Superior temporal gyrus (tissue), 1 donor: ENCODE measurements at regions not wholly inside any gene's neighbourhood (a gene's known extent, or its start where the extent isn't known, plus 50 kb on each side); places are given as distances from the start of the nearest gene placed in this dataset.
A peak's percentile ranks its signal among the peaks of the same experiment; 100 is the strongest.
"Not testable (repeated sequence)": the region's sequence is repeated elsewhere in the genome, so short reads cannot be mapped to it uniquely, and the experiment has no call there.

Source experiments
- DNase-seq: peaks from one replicate; pipeline ENCODE4 v3.0.0-alpha.2; 2016; ENCODE audit errors: extremely low spot score

- no peak for DNase-seq
These were observed 329.5 kb downstream of the ICE1 start for GRCh38 chr5:5751987-5752386.

GRCh38 chr5:5751498-5751897, 329.0 kb downstream of the ICE1 start:
- no peak for DNase-seq

GRCh38 chr5:5741418-5741817, 318.9 kb downstream of the ICE1 start:
- no peak for DNase-seq

GRCh38 chr5:5739490-5739945, 317.0 kb downstream of the ICE1 start:
- DNase-seq, result no peak

- no peak for DNase-seq
These were observed 316.5 kb downstream of the ICE1 start for GRCh38 chr5:5738797-5739489.

- DNase-seq, result no peak
These were observed 313.5 kb downstream of the ICE1 start for GRCh38 chr5:5736007-5736406.

GRCh38 chr5:5733058-5733457, 310.6 kb downstream of the ICE1 start:
- DNase-seq, result not testable (repeated sequence)

- DNase-seq, result no peak
These were observed 303.9 kb downstream of the ICE1 start for GRCh38 chr5:5726401-5726800.

GRCh38 chr5:5721881-5722280, 299.4 kb downstream of the ICE1 start:
- DNase-seq, result no peak

GRCh38 chr5:5719292-5719691, 296.8 kb downstream of the ICE1 start:
- no peak for DNase-seq

GRCh38 chr5:5716665-5717064, 294.2 kb downstream of the ICE1 start:
- DNase-seq, result peak; percentile 51

- DNase-seq, result no peak
These were observed 289.1 kb downstream of the ICE1 start for GRCh38 chr5:5711592-5711991.

GRCh38 chr5:5711112-5711511, 288.6 kb downstream of the ICE1 start:
- no peak for DNase-seq

- no peak for DNase-seq
These were observed 288.0 kb downstream of the ICE1 start for GRCh38 chr5:5710471-5710870.

- no peak for DNase-seq
These were observed 286.0 kb downstream of the ICE1 start for GRCh38 chr5:5708367-5708919.

- DNase-seq, result no peak
These were observed 282.5 kb downstream of the ICE1 start for GRCh38 chr5:5705010-5705409.

- no peak for DNase-seq
These were observed 281.9 kb downstream of the ICE1 start for GRCh38 chr5:5704352-5704751.

GRCh38 chr5:5702934-5703333, 280.5 kb downstream of the ICE1 start:
- DNase-seq, result no peak

GRCh38 chr5:5700549-5700948, 278.1 kb downstream of the ICE1 start:
- no peak for DNase-seq

- no peak for DNase-seq
These were observed 276.6 kb downstream of the ICE1 start for GRCh38 chr5:5699062-5699461.

- no peak for DNase-seq
These were observed 272.8 kb downstream of the ICE1 start for GRCh38 chr5:5695266-5695665.

GRCh38 chr5:5688925-5689310, 266.4 kb downstream of the ICE1 start:
- no peak for DNase-seq

GRCh38 chr5:5688194-5688924, 265.9 kb downstream of the ICE1 start:
- no peak for DNase-seq
